Loucy (cell line): ENCODE measurements at regions not wholly inside any gene's neighbourhood (a gene's known extent, or its start where the extent isn't known, plus 50 kb on each side); places are given as distances from the start of the nearest gene placed in this dataset.

Experiments
- H2AFZ ChIP-seq: fragments of 200-600 bp; sonication (generic); 2 replicates; pipeline ENCODE4 v1.6.0; 2016; ENCODE audit warnings: antibody characterized with exemption, mild to moderate bottlenecking, low read length, moderate library complexity
- H3F3A ChIP-seq: fragments of 200-600 bp; 2 replicates; pipeline ENCODE4 v1.6.0; 2016; ENCODE audit warnings: antibody characterized with exemption, low read depth, mild to moderate bottlenecking
- H3K27me3 ChIP-seq: fragments of 200-600 bp; sonication (generic); 2 replicates; pipeline ENCODE4 v1.6.1; 2014; ENCODE audit warnings: low read length, mild to moderate bottlenecking; ENCODE audit not compliant: insufficient read depth, poor library complexity, severe bottlenecking
- H3K36me3 ChIP-seq: fragments of 200-600 bp; sonication (generic); 2 replicates; pipeline ENCODE4 v1.6.1; 2016; ENCODE audit warnings: low read length; ENCODE audit not compliant: insufficient read depth
- H3K4me1 ChIP-seq: fragments of 200-600 bp; sonication (generic); 2 replicates; pipeline ENCODE4 v1.5.1; 2014; ENCODE audit warnings: low read length, mild to moderate bottlenecking; ENCODE audit not compliant: insufficient read depth, poor library complexity, severe bottlenecking
- H3K4me2 ChIP-seq: fragments of 200-600 bp; sonication (generic); 2 replicates; pipeline ENCODE4 v1.6.0; 2014; ENCODE audit warnings: antibody characterized with exemption, low read length, low read depth, mild to moderate bottlenecking; ENCODE audit not compliant: poor library complexity, severe bottlenecking
- H3K4me3 ChIP-seq: fragments of 200-600 bp; sonication (generic); 2 replicates; pipeline ENCODE4 v1.5.1; 2014; ENCODE audit warnings: low read length, mild to moderate bottlenecking, mixed read lengths; ENCODE audit not compliant: poor library complexity, severe bottlenecking
- H3K79me2 ChIP-seq: fragments of 200-600 bp; sonication (generic); 2 replicates; pipeline ENCODE4 v1.6.1; 2014; ENCODE audit warnings: low read length; ENCODE audit not compliant: insufficient read depth
- H3K9ac ChIP-seq: fragments of 200-600 bp; sonication (generic); 2 replicates; pipeline ENCODE4 v1.6.0; 2014; ENCODE audit warnings: mild to moderate bottlenecking, low read depth, low read length, moderate library complexity; ENCODE audit not compliant: poor library complexity, severe bottlenecking
- H3K9me2 ChIP-seq: fragments of 200-600 bp; sonication (generic); replicated peaks from 2 replicates; pipeline ENCODE4 v1.6.1; 2016; ENCODE audit warnings: low read depth, low read length, mixed read lengths
- H3K9me3 ChIP-seq: fragments of 200-600 bp; sonication (generic); 2 replicates; pipeline ENCODE4 v1.6.1; 2014; ENCODE audit warnings: mild to moderate bottlenecking, antibody characterized with exemption, low read length, low read depth; ENCODE audit not compliant: insufficient read depth
- H4K20me1 ChIP-seq: fragments of 200-600 bp; sonication (generic); 2 replicates; pipeline ENCODE4 v1.6.0; 2014; ENCODE audit warnings: antibody characterized with exemption, low read length, mild to moderate bottlenecking; ENCODE audit not compliant: insufficient read depth, poor library complexity, severe bottlenecking
- EZH2phosphoT487 ChIP-seq: fragments of 200-600 bp; IDR thresholded peaks from 2 replicates; pipeline ENCODE4 v1.6.1; 2018; ENCODE audit warnings: antibody characterized with exemption, mild to moderate bottlenecking, moderate library complexity, borderline replicate concordance
- TF ChIP-seq, protein P1 (sequence below): fragments of 200-600 bp; sonication (generic); conservative IDR thresholded peaks from 2 replicates; pipeline ENCODE4 v1.5.1; 2014; ENCODE audit warnings: mild to moderate bottlenecking, antibody characterized with exemption, low read length

DNA sequence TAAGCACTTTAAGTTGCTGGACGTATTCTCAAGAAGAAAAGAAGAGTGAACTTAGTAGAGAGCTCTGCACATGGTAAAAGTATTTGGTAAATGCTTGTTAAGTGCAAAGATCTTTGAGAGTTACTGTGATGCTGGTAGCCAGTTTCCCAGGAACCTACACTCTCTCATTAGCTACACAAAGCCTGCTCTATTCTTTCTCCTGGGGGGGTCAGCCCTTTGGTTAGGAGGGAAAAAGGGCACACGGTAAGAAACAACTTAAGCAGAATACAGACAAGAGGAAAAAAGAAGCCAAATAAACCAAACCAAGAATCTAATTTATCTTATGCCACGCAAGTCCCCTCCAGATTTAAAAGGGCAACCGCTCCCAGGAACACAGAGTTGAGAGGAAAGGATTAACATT, 1100.1 kb upstream of the CDH10 start:
- Histone ChIP-seq H3K79me2 (no peaks in the 10 kb centered on the region), H3K9me3 (no peaks in the 10 kb centered on the region), H3F3A (no peaks in the 10 kb centered on the region), H3K9me2 (no peaks in the 10 kb centered on the region), H3K36me3 (no peaks in the 10 kb centered on the region), H3K4me2 (no peak overlapping the region), H3K4me3 (no peak overlapping the region), H2AFZ (no peak overlapping the region), H3K9ac (no peak overlapping the region), H3K27me3 (no peaks in the 10 kb centered on the region), H3K4me1 (no peaks in the 10 kb centered on the region), H4K20me1 (no peaks in the 10 kb centered on the region)
- TF ChIP-seq EZH2phosphoT487: no peak
- TF ChIP-seq, protein P1, sequence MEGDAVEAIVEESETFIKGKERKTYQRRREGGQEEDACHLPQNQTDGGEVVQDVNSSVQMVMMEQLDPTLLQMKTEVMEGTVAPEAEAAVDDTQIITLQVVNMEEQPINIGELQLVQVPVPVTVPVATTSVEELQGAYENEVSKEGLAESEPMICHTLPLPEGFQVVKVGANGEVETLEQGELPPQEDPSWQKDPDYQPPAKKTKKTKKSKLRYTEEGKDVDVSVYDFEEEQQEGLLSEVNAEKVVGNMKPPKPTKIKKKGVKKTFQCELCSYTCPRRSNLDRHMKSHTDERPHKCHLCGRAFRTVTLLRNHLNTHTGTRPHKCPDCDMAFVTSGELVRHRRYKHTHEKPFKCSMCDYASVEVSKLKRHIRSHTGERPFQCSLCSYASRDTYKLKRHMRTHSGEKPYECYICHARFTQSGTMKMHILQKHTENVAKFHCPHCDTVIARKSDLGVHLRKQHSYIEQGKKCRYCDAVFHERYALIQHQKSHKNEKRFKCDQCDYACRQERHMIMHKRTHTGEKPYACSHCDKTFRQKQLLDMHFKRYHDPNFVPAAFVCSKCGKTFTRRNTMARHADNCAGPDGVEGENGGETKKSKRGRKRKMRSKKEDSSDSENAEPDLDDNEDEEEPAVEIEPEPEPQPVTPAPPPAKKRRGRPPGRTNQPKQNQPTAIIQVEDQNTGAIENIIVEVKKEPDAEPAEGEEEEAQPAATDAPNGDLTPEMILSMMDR: no peak

DNA sequence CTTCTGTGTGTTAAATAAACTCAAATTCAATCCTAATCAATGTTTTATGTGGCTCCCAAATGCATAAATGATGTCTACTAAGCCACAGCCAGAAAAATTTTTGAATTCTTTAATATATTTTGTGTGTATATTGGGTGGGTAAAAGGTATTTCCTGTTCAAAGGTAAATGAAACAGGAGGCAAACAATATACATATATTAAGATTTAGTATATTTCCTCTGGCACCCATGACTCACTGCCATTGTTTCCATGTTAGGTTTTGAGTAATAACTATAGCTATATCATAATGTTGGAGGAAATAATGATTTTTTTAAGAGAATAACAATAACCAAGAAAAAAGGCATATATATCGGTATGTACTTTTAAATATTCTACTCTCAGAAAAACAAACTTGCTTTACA, 1071.9 kb upstream of the CDH10 start:
- no peak for TF ChIP-seq EZH2phosphoT487
- TF ChIP-seq, protein P1: no peak
- no peaks in the 10 kb centered on the region for H3K79me2 ChIP-seq
- no peaks in the 10 kb centered on the region for H3K4me1 ChIP-seq

DNA sequence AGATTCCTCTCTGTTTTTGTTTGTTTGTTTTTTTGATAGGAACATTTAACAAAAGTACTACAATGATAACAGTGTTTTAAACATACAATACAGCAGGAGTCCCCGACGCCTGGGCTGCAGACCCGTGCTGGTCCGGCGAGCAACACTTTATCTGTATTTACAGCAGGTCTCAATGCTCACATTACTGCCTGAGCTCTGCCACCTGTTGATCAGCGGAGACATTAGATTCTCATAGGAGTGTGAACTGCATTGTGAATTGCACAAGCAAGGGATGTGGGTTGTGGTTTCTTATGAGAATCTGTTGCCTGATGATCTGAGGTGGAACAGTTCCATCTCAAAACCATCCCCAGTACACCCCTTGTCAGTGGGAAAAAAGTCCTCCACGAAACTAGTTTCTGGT, 1068.5 kb upstream of the CDH10 start:
- Histone ChIP-seq H3K36me3 (no peaks in the 10 kb centered on the region), H4K20me1 (no peaks in the 10 kb centered on the region), H3K9me2 (no peaks in the 10 kb centered on the region), H3K9me3 (no peaks in the 10 kb centered on the region), H3K79me2 (no peaks in the 10 kb centered on the region), H3K4me1 (no peaks in the 10 kb centered on the region), H3K4me3 (no peak overlapping the region), H3K4me2 (no peak overlapping the region), H2AFZ (no peak overlapping the region), H3K9ac (no peak overlapping the region), H3K27me3 (no peaks in the 10 kb centered on the region), H3F3A (no peaks in the 10 kb centered on the region)
- TF ChIP-seq, protein P1: no peak
- TF ChIP-seq EZH2phosphoT487: no peak

More for the DNA sequence above, 1071.9 kb upstream of the CDH10 start:
- Histone ChIP-seq H3K9me3 (no peaks in the 10 kb centered on the region), H3K36me3 (no peaks in the 10 kb centered on the region), H3K4me3 (no peak overlapping the region), H3K9ac (no peak overlapping the region), H3K27me3 (no peaks in the 10 kb centered on the region), H3K4me2 (no peak overlapping the region), H2AFZ (no peak overlapping the region), H3F3A (no peaks in the 10 kb centered on the region), H3K9me2 (no peaks in the 10 kb centered on the region), H4K20me1 (no peaks in the 10 kb centered on the region)
